Kidney (tissue), 13 donors: ENCODE measurements at regions not wholly inside any gene's neighbourhood (a gene's known extent, or its start where the extent isn't known, plus 50 kb on each side); places are given as distances from the start of the nearest gene placed in this dataset.

ENCODE experiments used
- DNase-seq, 5 donors: peaks; one replicate each; pipeline ENCODE4 v3.0.0-alpha.2; 2013 to 2020
- FAIRE-seq: peaks from 2 replicates; lab custom pipeline; 2012; peaks lifted over from hg19 to GRCh38; lab: Jason Lieb, UNC
- H3K27ac ChIP-seq, 2 donors: one replicate each; pipeline ENCODE4 v1.7.0; 2013; ENCODE audit warnings: low read depth in 2 of 2, low read length in 2 of 2, inconsistent platforms in 1 of 2
- H3K27me3 ChIP-seq: one replicate; pipeline ENCODE4 v1.7.1; 2013; ENCODE audit warnings: low read length, inconsistent platforms; ENCODE audit not compliant: control insufficient read depth, insufficient read depth
- H3K36me3 ChIP-seq, 3 donors: one replicate each; pipeline versions ENCODE4 v1.7.0 to v1.7.1; 2013; ENCODE audit warnings: low read length in 3 of 3, control low read depth in 1 of 3, inconsistent platforms in 1 of 3; ENCODE audit not compliant: insufficient read depth in 3 of 3, control insufficient read depth in 2 of 3
- H3K4me1 ChIP-seq, 3 donors: one replicate each; pipeline versions ENCODE4 v1.7.0 to v1.7.1; 2013; ENCODE audit warnings: low read length in 3 of 3, inconsistent platforms in 1 of 3, low read depth in 1 of 3; ENCODE audit not compliant: control insufficient read depth in 2 of 3, insufficient read depth in 2 of 3
- H3K4me3 ChIP-seq, 3 donors: one replicate each; pipeline versions ENCODE4 v1.7.0 to v1.8.1; 2013; ENCODE audit warnings: low read length in 3 of 3, control low read depth in 1 of 3, inconsistent platforms in 1 of 3
- H3K9ac ChIP-seq, 3 donors: one replicate each; pipeline versions ENCODE4 v1.7.0 to v1.7.1; 2013; ENCODE audit warnings: low read length in 3 of 3, control low read depth in 1 of 3, inconsistent platforms in 1 of 3
- H3K9me3 ChIP-seq, 3 donors: one replicate each; pipeline versions ENCODE4 v1.7.0 to v1.7.1; 2013; ENCODE audit warnings: low read length in 3 of 3, control low read depth in 1 of 3, inconsistent platforms in 1 of 3; ENCODE audit not compliant: control insufficient read depth in 2 of 3, insufficient read depth in 1 of 3
- CTCF ChIP-seq: IDR thresholded peaks from 3 replicates; pipeline ENCODE4 v1.5.1; 2012; ENCODE audit warnings: mild to moderate bottlenecking, moderate library complexity, borderline replicate concordance; ENCODE audit not compliant: insufficient read depth; ENCODE audit errors: extremely low read depth
- intact Hi-C: fragments of 100-400 bp; cut with DNase I; formaldehyde crosslinking; loops from one replicate; pipeline ENCODE4 v1.11.1; 2022
- donor health status: control.
- donor health status: control.
- donor health status: control.
- donor health status: control.
- donor health status: control.
- donor health status: DM: yes; HTN: yes; CAD: no.
- donor health status: Normal renal cell carcinoma (clear cell type).

DNA sequence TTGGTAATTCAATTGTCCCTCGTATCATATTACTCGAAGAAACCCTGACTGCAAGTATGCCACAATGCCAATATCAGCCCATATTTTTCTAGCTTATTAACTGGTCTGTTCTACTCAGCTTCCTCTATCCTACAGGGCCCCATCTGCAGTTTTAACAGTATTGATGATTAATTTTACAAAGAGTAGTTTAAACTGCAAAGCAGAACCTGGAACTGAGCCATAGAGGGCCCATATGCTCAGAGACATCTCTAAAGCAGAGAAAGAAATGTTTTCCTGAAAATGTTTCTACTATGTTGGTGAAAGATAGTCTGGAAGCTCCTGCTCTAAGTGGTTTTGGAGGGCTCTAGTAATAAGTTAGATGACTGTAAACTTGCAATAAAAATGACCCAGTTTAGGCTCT is 259.4 kb upstream of the CENPE start:
- H3K9me3 ChIP-seq: no peaks in the 10 kb centered on the region
- H3K4me1 ChIP-seq: no peaks in the 10 kb centered on the region
- no peak overlapping the region for H3K27ac ChIP-seq
- intact Hi-C loops: no loop called here
- H3K36me3 ChIP-seq: no peaks in the 10 kb centered on the region
- DNase-seq (no peak), FAIRE-seq (no peak)
- no peak overlapping the region for H3K9ac ChIP-seq
- H3K27me3 ChIP-seq: no peaks in the 10 kb centered on the region
- no peak for TF ChIP-seq CTCF
- H3K4me3 ChIP-seq: no peak overlapping the region

DNA sequence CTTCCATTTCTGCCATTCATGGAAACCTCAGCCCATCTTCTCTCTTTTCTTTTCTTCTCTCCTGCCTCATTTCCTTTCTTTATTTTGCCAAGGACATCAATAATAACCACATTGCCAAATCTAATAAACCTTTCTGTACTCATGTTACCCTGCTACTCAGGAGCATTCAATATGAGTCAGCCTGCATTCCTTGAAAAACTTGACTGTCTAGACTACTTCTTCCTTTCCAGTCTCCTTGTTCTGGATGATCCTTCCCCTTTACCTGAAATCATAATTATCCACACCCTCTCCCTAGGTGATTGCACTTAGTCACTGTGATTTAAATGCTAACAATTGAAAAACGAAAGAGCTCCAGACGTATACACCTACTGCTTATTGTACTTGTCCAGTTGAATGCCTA is 253.2 kb upstream of the CENPE start:
- FAIRE-seq (no peak), DNase-seq (no peak)
- H3K9ac ChIP-seq: no peak overlapping the region
- H3K4me1 ChIP-seq: no peaks in the 10 kb centered on the region
- TF ChIP-seq CTCF: no peak
- no peaks in the 10 kb centered on the region for H3K9me3 ChIP-seq
- no peak overlapping the region for H3K27ac ChIP-seq
- intact Hi-C loops: no loop called here
- no peak overlapping the region for H3K4me3 ChIP-seq
- H3K36me3 ChIP-seq: no peaks in the 10 kb centered on the region
- no peaks in the 10 kb centered on the region for H3K27me3 ChIP-seq

DNA sequence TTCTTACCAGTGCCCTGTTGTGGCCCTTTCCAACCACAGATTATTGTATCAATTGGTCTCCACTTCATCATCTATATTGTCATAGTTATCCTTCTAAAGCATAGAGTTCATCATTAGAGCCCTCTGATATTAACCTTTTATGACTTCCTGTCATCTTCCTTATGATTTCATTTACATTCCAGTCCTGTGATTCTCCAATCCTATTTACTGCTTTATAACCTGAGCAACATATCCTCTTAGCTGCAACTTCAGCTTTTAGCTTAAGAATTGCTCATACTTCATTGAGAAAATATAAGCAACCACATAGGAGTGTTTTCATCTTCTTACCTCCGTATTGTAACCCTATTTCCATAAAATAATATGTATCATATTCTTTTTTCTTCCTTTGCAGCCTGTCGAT is 252.6 kb upstream of the CENPE start:
- no peaks in the 10 kb centered on the region for H3K4me1 ChIP-seq
- DNase-seq (no peak), FAIRE-seq (no peak)
- H3K27ac ChIP-seq: no peak overlapping the region
- H3K9ac ChIP-seq: no peak overlapping the region
- no peak overlapping the region for H3K4me3 ChIP-seq
- no peak for TF ChIP-seq CTCF
- intact Hi-C loops: no loop called here
- no peaks in the 10 kb centered on the region for H3K27me3 ChIP-seq
- no peaks in the 10 kb centered on the region for H3K9me3 ChIP-seq
- no peaks in the 10 kb centered on the region for H3K36me3 ChIP-seq

GRCh38 chr4:103449296-103450023 is 251.3 kb upstream of the CENPE start:
- intact Hi-C loops: no loop called here

More at GRCh38 chr4:103449296-103450023, 251.3 kb upstream of the CENPE start:
- FAIRE-seq (no peak), DNase-seq (no peak)
- Histone ChIP-seq H3K9ac (no peak overlapping the region), H3K9me3 (no peaks in the 10 kb centered on the region), H3K4me1 (no peaks in the 10 kb centered on the region), H3K27me3 (no peaks in the 10 kb centered on the region), H3K4me3 (no peak overlapping the region), H3K27ac (no peak overlapping the region), H3K36me3 (no peaks in the 10 kb centered on the region)
- TF ChIP-seq CTCF: no peak
